ENCODE measurements at regions not wholly inside any gene's neighbourhood (a gene's known extent, or its start where the extent isn't known, plus 50 kb on each side); places are given as distances from the start of the nearest gene placed in this dataset.

- intact Hi-C loops (cut with DNase I) = no loop called here
Observed at GRCh38 chr3:102576651-102577050, 141.8 kb downstream of the ZPLD1 start.

GRCh38 chr3:102577082-102577789 is 142.4 kb downstream of the ZPLD1 start:
- no peak for DNase-seq (ENCODE audit: extremely low spot score in 2 of 2)
- TF ChIP-seq POLR2AphosphoS5 (IDR thresholded peaks at IDR 0.05; ENCODE audit: insufficient read depth in 1 of 2, low read depth in 1 of 2) = no peak
- TF ChIP-seq CTCF (IDR thresholded peaks at IDR 0.05) = no peak
- no peak for TF ChIP-seq POLR2A (IDR thresholded peaks at IDR 0.05)
- Histone ChIP-seq H3K9me3 (no peaks in the 10 kb centered on the region), H3K4me1 (no peaks in the 10 kb centered on the region), H3K27me3 (no peaks in the 10 kb centered on the region), H3K4me3 (no peak overlapping the region), H3K36me3 (no peaks in the 10 kb centered on the region), H3K27ac (no peak overlapping the region)
- intact Hi-C loops (cut with DNase I) = no loop called here

More at GRCh38 chr3:102576651-102577050, 141.8 kb downstream of the ZPLD1 start:
- TF ChIP-seq CTCF (IDR thresholded peaks at IDR 0.05) = no peak
- no peak for TF ChIP-seq POLR2AphosphoS5 (IDR thresholded peaks at IDR 0.05; ENCODE audit: insufficient read depth in 1 of 2, low read depth in 1 of 2)
- no peak for TF ChIP-seq POLR2A (IDR thresholded peaks at IDR 0.05)
- H3K9me3 ChIP-seq = no peaks in the 10 kb centered on the region
- no peak overlapping the region for H3K27ac ChIP-seq
- H3K4me1 ChIP-seq = no peaks in the 10 kb centered on the region
- H3K4me3 ChIP-seq = no peak overlapping the region
- no peak for DNase-seq (ENCODE audit: extremely low spot score in 2 of 2)
- H3K27me3 ChIP-seq = no peaks in the 10 kb centered on the region
- H3K36me3 ChIP-seq = no peaks in the 10 kb centered on the region

GRCh38 chr3:102580760-102581159 is 145.9 kb downstream of the ZPLD1 start:
- intact Hi-C loops (cut with DNase I) = no loop called here
- no peaks in the 10 kb centered on the region for H3K9me3 ChIP-seq
- DNase-seq (ENCODE audit: extremely low spot score in 2 of 2) = no peak
- H3K36me3 ChIP-seq = no peaks in the 10 kb centered on the region
- no peaks in the 10 kb centered on the region for H3K27me3 ChIP-seq
- no peak overlapping the region for H3K27ac ChIP-seq
- no peak overlapping the region for H3K4me3 ChIP-seq
- TF ChIP-seq POLR2A (IDR thresholded peaks at IDR 0.05) (no peak), POLR2AphosphoS5 (IDR thresholded peaks at IDR 0.05; ENCODE audit: insufficient read depth in 1 of 2, low read depth in 1 of 2) (no peak), CTCF (IDR thresholded peaks at IDR 0.05) (no peak)
- H3K4me1 ChIP-seq = no peaks in the 10 kb centered on the region

GRCh38 chr3:102586485-102586884 is 151.7 kb downstream of the ZPLD1 start:
- no peak overlapping the region for H3K4me3 ChIP-seq
- intact Hi-C loops (cut with DNase I) = no loop called here
- no peak overlapping the region for H3K27ac ChIP-seq
- TF ChIP-seq CTCF (IDR thresholded peaks at IDR 0.05) (no peak), POLR2A (IDR thresholded peaks at IDR 0.05) (no peak), POLR2AphosphoS5 (IDR thresholded peaks at IDR 0.05; ENCODE audit: insufficient read depth in 1 of 2, low read depth in 1 of 2) (no peak)
- DNase-seq (ENCODE audit: extremely low spot score in 2 of 2) = no peak
- H3K36me3 ChIP-seq = no peaks in the 10 kb centered on the region
- H3K27me3 ChIP-seq = no peaks in the 10 kb centered on the region
- H3K9me3 ChIP-seq = no peaks in the 10 kb centered on the region
- H3K4me1 ChIP-seq = no peaks in the 10 kb centered on the region

GRCh38 chr3:102593812-102594602 is 159.2 kb downstream of the ZPLD1 start:
- intact Hi-C loops (cut with DNase I) = no loop called here
- Histone ChIP-seq H3K9me3 (no peaks in the 10 kb centered on the region), H3K36me3 (no peaks in the 10 kb centered on the region), H3K4me1 (no peaks in the 10 kb centered on the region), H3K27ac (no peak overlapping the region), H3K27me3 (no peaks in the 10 kb centered on the region), H3K4me3 (no peak overlapping the region)
- no peak for DNase-seq (ENCODE audit: extremely low spot score in 2 of 2)
- TF ChIP-seq POLR2AphosphoS5 (IDR thresholded peaks at IDR 0.05; ENCODE audit: insufficient read depth in 1 of 2, low read depth in 1 of 2) = no peak
- TF ChIP-seq POLR2A (IDR thresholded peaks at IDR 0.05) = no peak
- no peak for TF ChIP-seq CTCF (IDR thresholded peaks at IDR 0.05)
